Erythroblast (primary cell): ENCODE measurements at regions not wholly inside any gene's neighbourhood (a gene's known extent, or its start where the extent isn't known, plus 50 kb on each side); places are given as distances from the start of the nearest gene placed in this dataset.

Experiments
- GATA1 ChIP-seq: IDR thresholded peaks from 2 replicates; pipeline ENCODE4 v1.6.1; 2011; ENCODE audit warnings: low read depth, mild to moderate bottlenecking, control low read depth, low read length, moderate library complexity
- POLR2A ChIP-seq: IDR thresholded peaks from 2 replicates; pipeline ENCODE4 v1.6.1; 2011; ENCODE audit warnings: mild to moderate bottlenecking, low read length

GRCh38 chr5:155780260-155780659, 546.7 kb upstream of the SGCD start:
- TF ChIP-seq POLR2A (no peak), GATA1 (no peak)
